Ishikawa (cell line): ENCODE measurements at regions not wholly inside any gene's neighbourhood (a gene's known extent, or its start where the extent isn't known, plus 50 kb on each side); places are given as distances from the start of the nearest gene placed in this dataset.
A peak's percentile ranks its signal among the peaks of the same experiment; 100 is the strongest.

Source experiments
- CEBPB ChIP-seq: IDR thresholded peaks from 2 replicates; pipeline ENCODE4 v1.6.1; 2012
- CREB1 ChIP-seq: IDR thresholded peaks from 2 replicates; pipeline ENCODE4 v1.6.1; 2012; ENCODE audit warnings: low read depth
- EGR1 ChIP-seq: IDR thresholded peaks from 2 replicates; pipeline ENCODE4 v1.6.1; 2012
- EP300 ChIP-seq: IDR thresholded peaks from 2 replicates; pipeline ENCODE4 v1.6.1; 2012; ENCODE audit warnings: borderline replicate concordance
- FOXM1 ChIP-seq: IDR thresholded peaks from 2 replicates; pipeline ENCODE4 v1.6.1; 2012; ENCODE audit warnings: low read depth, borderline replicate concordance
- MAX ChIP-seq: IDR thresholded peaks from 2 replicates; pipeline ENCODE4 v1.6.1; 2012
- NFIC ChIP-seq: IDR thresholded peaks from 2 replicates; pipeline ENCODE4 v1.6.1; 2012
- RAD21 ChIP-seq: IDR thresholded peaks from 2 replicates; pipeline ENCODE4 v1.6.1; 2012; ENCODE audit warnings: low read depth
- REST ChIP-seq: IDR thresholded peaks from 2 replicates; pipeline ENCODE4 v1.6.1; 2012; ENCODE audit warnings: low read depth, mild to moderate bottlenecking
- TAF1 ChIP-seq: IDR thresholded peaks from 2 replicates; pipeline ENCODE4 v1.6.1; 2012; ENCODE audit warnings: low read depth, mild to moderate bottlenecking
- TCF12 ChIP-seq: IDR thresholded peaks from 2 replicates; pipeline ENCODE4 v1.6.1; 2012; ENCODE audit warnings: low read depth
- TEAD4 ChIP-seq: IDR thresholded peaks from 2 replicates; pipeline ENCODE4 v1.6.1; 2012
- USF1 ChIP-seq: IDR thresholded peaks from 2 replicates; pipeline ENCODE4 v1.6.1; 2012
- YY1 ChIP-seq: IDR thresholded peaks from 2 replicates; pipeline ENCODE4 v1.6.1; 2012; ENCODE audit warnings: low read depth
- ZBTB7A ChIP-seq: IDR thresholded peaks from 2 replicates; pipeline ENCODE4 v1.6.1; 2012; ENCODE audit warnings: low read depth

- TF ChIP-seq TCF12 (no peak), FOXM1 (no peak), CREB1 (no peak), CEBPB (peak; percentile 78), USF1 (no peak), RAD21 (no peak)
Observed at GRCh38 chr2:51903728-51904127, 871.8 kb upstream of the NRXN1 start.

GRCh38 chr2:51899643-51900042 is 867.7 kb upstream of the NRXN1 start:
- TF ChIP-seq EGR1 (no peak), TEAD4 (no peak), EP300 (no peak), CREB1 (no peak), RAD21 (no peak), REST (no peak), FOXM1 (no peak), TAF1 (no peak), NFIC (no peak), CEBPB (no peak), YY1 (no peak), TCF12 (no peak), USF1 (no peak), ZBTB7A (no peak), MAX (no peak)

GRCh38 chr2:51888120-51888519 is 856.2 kb upstream of the NRXN1 start:
- TF ChIP-seq TAF1 (no peak), TCF12 (no peak), YY1 (no peak), TEAD4 (no peak), MAX (no peak), CREB1 (no peak), NFIC (no peak)

- TF ChIP-seq FOXM1 (no peak), REST (peak; percentile 66; the same call in 1 of the 2 replicates), EP300 (no peak)
Observed at GRCh38 chr2:51881673-51882072, 849.7 kb upstream of the NRXN1 start.

GRCh38 chr2:51880153-51880552 is 848.2 kb upstream of the NRXN1 start:
- TF ChIP-seq USF1 (no peak), MAX (no peak), NFIC (no peak), TCF12 (no peak), EP300 (no peak), TAF1 (no peak), EGR1 (no peak), CEBPB (no peak), FOXM1 (no peak), ZBTB7A (no peak), CREB1 (no peak), REST (no peak), YY1 (no peak)
